Effector memory CD8-positive, alpha-beta T cell (primary cell): ENCODE measurements at regions not wholly inside any gene's neighbourhood (a gene's known extent, or its start where the extent isn't known, plus 50 kb on each side); places are given as distances from the start of the nearest gene placed in this dataset.

Source experiments
- ATAC-seq: fragments of 150-1000 bp; cut with Tn5 transposase; replicated peaks from 2 replicates; pipeline ENCODE4 v1.10.0; 2021; ENCODE audit warnings: mild to moderate bottlenecking, moderate library complexity
- DNase-seq, 3 experiments: peaks; one replicate each; pipeline ENCODE4 v3.0.0; 2021
- H3K27ac Mint-ChIP-seq, 2 donors: one replicate each; pipeline ENCODE4 v1.8.0; 2022; ENCODE audit warnings: mild to moderate bottlenecking in 2 of 2, mixed read lengths in 2 of 2, moderate library complexity in 2 of 2
- H3K27me3 Mint-ChIP-seq, 2 donors: one replicate each; pipeline ENCODE4 v1.8.0; 2022; ENCODE audit warnings: mixed read lengths in 2 of 2
- H3K36me3 Mint-ChIP-seq: one replicate; pipeline ENCODE4 v1.8.0; 2022; ENCODE audit warnings: mild to moderate bottlenecking, moderate library complexity, mixed read lengths; ENCODE audit not compliant: insufficient read depth
- H3K4me1 Mint-ChIP-seq, 2 donors: one replicate each; pipeline ENCODE4 v1.8.0; 2022; ENCODE audit warnings: low read depth in 2 of 2, mixed read lengths in 2 of 2
- H3K4me3 Mint-ChIP-seq, 2 donors: one replicate each; pipeline ENCODE4 v1.8.0; 2022; ENCODE audit warnings: mild to moderate bottlenecking in 2 of 2, mixed read lengths in 2 of 2, moderate library complexity in 2 of 2
- H3K9me3 Mint-ChIP-seq, 2 donors: one replicate each; pipeline ENCODE4 v1.8.0; 2022; ENCODE audit warnings: mixed read lengths in 2 of 2

DNA sequence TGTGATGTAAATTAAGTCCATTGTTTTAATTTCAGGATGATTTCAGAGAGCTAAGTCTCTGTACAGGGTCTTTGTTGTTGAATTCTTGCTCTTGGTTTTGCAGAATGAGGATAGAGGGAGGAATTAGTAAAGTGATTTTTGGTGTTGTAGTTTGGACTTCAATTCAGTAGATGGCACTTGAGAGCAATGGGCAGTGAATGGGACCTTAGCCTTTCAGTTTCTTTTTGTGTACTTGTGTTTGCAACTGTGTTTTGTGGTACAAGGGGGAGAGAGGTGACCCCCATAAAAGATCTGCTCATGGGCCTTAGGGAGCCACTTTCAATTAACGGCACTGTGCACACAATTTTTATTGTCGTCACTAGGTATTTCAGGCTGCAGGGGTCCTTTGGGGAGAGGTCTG is 340.0 kb downstream of the DCAF12L2 start:
- Mint-ChIP-seq H3K9me3 (peaks cover 0 to 2% of the 10 kb centered on the region in 2 donors), H3K27ac (no peak overlapping the region), H3K4me1 (no peaks in the 10 kb centered on the region), H3K27me3 (no peaks in the 10 kb centered on the region), H3K4me3 (no peak overlapping the region), H3K36me3 (no peaks in the 10 kb centered on the region)
- DNase-seq (no peak), ATAC-seq (no peak)

DNA sequence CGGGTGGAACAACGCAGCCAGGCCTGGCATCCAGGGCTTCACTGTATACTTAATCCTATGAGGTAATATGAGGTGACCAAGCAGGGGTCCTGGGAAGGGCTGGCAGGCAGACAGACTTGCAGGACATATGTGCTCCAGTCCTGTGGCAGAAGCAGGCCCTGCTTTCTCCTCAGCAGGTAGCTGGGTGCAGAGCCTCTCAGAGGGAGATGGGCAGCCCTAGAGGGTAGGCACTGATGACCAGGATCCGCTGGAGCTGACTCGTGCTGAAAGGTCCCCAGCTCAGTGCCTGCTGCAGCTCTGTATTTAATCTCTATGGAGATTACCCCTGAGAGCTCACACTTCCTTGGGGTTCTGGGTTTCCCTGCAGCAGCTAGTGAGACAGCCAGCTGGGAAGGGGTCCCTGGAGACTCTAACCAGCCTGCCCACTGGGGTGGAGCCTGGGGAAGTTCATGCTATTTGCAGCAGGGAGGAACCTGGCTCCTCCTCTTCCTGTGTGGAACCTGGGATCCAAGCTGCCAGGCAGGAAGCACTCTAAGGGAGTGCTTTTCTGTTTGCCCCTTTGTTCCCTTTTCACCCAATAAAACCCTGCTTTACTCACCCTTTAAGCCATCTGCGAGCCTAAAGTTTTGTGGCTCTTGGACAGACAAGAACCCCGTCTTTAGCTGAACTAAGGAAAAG is 339.2 kb downstream of the DCAF12L2 start:
- no peak overlapping the region for H3K27ac Mint-ChIP-seq
- ATAC-seq (no peak), DNase-seq (no peak)
- no peaks in the 10 kb centered on the region for H3K27me3 Mint-ChIP-seq
- peaks cover 0 to 2% of the 10 kb centered on the region in 2 donors for H3K9me3 Mint-ChIP-seq
- H3K36me3 Mint-ChIP-seq = no peaks in the 10 kb centered on the region
- H3K4me1 Mint-ChIP-seq = no peaks in the 10 kb centered on the region
- H3K4me3 Mint-ChIP-seq = no peak overlapping the region

DNA sequence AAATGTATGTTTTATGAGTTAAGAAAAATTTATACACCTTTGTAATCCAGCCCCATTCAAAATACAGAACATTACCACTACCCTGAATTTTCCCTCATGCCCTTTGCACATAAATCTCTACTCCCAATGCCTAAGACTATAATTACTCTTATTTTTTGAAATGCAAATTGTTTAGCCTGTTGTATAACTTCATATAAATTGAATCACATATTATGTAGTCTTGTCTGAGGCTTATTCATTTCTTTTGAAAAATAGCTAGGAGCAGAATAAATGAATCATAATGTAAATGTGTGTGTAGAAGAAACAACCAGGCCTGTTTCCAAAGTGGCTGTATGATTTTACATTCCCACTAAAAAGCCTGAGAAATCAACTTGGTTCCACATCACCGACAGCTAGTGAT is 319.8 kb downstream of the DCAF12L2 start:
- H3K27me3 Mint-ChIP-seq = no peaks in the 10 kb centered on the region
- H3K4me1 Mint-ChIP-seq = no peaks in the 10 kb centered on the region
- ATAC-seq (no peak), DNase-seq (no peak)
- no peaks in the 10 kb centered on the region for H3K36me3 Mint-ChIP-seq
- H3K27ac Mint-ChIP-seq = no peak overlapping the region
- H3K4me3 Mint-ChIP-seq = no peak overlapping the region
- no peaks in the 10 kb centered on the region for H3K9me3 Mint-ChIP-seq

DNA sequence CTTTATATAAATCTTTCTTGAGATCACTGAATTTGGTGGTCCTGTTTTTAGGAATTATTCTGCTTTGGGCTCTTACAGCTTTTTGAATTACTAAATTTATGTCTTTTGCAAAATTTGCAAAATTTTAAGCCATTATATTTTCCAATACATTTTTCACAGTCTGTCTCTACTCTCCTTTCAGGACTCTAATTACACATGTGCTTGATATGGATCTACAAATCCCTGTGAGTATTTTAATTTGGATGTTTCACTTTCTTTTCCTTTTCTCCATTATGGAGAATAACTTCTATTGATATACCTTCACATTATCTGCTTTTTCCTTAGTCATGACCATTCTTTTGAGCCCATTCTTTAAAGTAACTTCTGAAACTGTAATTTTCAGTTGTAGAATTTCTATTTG is 315.4 kb downstream of the DCAF12L2 start:
- H3K9me3 Mint-ChIP-seq = peaks cover 0 to 1% of the 10 kb centered on the region in 2 donors
- no peak for DNase-seq

DNA sequence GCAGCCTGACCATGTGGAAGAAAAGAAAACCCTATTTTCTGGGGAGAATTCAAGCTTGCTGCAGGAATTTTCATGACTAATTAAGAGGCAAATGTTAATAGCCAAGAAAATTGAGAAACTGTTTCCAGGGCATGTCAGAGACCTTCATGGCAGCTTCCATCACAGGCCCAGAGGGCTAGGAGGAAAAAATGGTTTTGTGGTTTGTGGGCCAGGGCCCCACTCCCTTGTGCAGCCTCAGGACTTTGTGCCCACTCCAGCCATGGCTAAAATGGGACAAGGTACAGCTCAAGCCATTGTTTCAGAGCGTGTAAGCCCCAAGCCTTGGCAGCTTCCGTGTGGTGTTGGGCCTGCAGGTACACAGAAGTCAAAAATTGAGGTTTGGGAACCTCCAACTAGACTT is 282.9 kb downstream of the DCAF12L2 start:
- no peaks in the 10 kb centered on the region for H3K27me3 Mint-ChIP-seq
- no peaks in the 10 kb centered on the region for H3K4me1 Mint-ChIP-seq
- DNase-seq (no peak), ATAC-seq (no peak)
- H3K36me3 Mint-ChIP-seq = no peaks in the 10 kb centered on the region
- H3K4me3 Mint-ChIP-seq = no peak overlapping the region
- peaks cover 0 to 8% of the 10 kb centered on the region in 2 donors for H3K9me3 Mint-ChIP-seq
- no peak overlapping the region for H3K27ac Mint-ChIP-seq

More for the DNA sequence above, 315.4 kb downstream of the DCAF12L2 start:
- no peak overlapping the region for H3K27ac Mint-ChIP-seq
- H3K4me3 Mint-ChIP-seq = no peak overlapping the region
- no peaks in the 10 kb centered on the region for H3K27me3 Mint-ChIP-seq
- ATAC-seq = no peak
- H3K36me3 Mint-ChIP-seq = no peaks in the 10 kb centered on the region
- H3K4me1 Mint-ChIP-seq = no peaks in the 10 kb centered on the region

DNA sequence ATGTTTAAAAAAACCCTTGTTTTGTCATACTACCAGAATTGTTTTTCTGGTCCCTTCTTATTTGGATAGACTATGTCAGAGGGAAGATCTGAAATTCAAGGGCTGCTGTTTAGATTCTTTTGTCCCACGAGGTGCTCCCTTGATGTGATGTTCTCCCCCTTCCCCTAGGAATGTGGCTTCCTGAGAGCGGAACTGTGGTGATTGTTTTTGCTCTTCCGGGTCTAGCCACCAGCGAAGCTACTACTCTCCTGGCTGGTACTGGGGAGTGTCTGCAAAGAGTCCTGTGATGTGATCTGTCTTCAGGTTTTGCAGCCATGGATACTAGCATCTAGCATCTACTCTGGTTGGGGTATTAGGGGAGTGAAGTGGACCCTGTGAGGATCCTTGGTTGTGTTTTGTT is 271.1 kb downstream of the DCAF12L2 start:
- Mint-ChIP-seq H3K4me1 (no peaks in the 10 kb centered on the region), H3K27ac (no peak overlapping the region), H3K27me3 (no peaks in the 10 kb centered on the region), H3K36me3 (no peaks in the 10 kb centered on the region), H3K4me3 (no peak overlapping the region), H3K9me3 (no peaks in the 10 kb centered on the region)
- no peak for ATAC-seq
- no peak for DNase-seq

DNA sequence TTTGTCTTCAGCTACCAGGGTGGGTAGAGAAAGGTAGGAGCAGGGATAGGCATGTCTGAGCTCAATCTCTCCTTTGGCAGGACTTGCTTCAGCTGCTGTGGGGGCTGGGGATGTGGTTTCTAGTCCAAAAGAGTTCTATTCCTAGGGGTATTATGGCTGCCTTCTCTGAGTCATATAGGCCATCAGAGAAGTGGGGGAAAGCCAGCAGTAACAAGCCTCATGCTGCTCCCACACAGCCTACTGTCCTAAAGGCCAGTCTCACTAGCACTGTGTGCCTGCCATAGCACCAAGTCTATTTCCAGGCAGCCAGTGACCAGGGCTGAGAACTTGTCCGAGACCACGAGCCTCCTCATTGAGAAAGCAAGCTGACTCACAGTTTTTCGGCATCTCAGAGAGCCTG is 270.6 kb downstream of the DCAF12L2 start:
- Mint-ChIP-seq H3K27ac (no peak overlapping the region), H3K36me3 (no peaks in the 10 kb centered on the region), H3K9me3 (no peaks in the 10 kb centered on the region), H3K27me3 (no peaks in the 10 kb centered on the region), H3K4me1 (no peaks in the 10 kb centered on the region), H3K4me3 (no peak overlapping the region)
- no peak for DNase-seq
- no peak for ATAC-seq

DNA sequence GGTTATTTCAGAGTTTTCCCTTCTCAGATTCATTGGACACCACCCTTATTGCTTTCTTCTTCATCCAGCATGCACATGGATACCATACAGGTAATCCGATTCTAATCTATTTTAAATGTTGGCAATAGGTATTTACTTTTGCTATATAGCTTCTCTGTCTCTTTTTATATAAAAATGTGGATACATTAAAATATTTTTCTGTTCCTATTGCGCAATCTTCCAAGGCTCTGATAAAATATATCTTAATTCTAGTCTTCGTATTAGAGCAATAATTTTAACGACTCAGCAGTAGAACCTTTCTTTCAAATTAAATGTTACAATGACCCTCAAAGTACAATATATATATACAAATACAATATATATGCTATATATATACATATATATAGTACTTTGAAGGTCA is 239.8 kb downstream of the DCAF12L2 start:
- H3K4me3 Mint-ChIP-seq = no peak overlapping the region
- DNase-seq = no peak

DNA sequence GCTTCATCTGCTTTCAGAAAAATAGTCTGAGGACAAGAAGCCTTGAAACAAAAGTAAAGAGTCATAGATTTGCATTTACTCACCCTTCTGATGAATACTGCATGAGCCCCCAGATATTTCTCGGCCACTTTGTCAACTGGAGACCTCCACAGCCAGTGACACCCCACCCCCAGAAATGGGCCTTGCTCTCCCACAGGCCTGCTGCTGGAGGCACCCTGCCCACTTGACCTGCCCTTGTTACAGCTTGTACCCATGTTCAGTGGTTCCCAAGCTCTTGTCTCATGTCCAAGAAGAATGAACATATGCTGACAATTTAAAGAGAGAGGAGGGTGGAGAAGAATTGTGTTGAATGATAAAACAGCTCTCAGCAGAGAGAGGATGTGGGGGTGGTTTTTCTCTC is 225.1 kb downstream of the DCAF12L2 start:
- ATAC-seq = no peak
- H3K4me1 Mint-ChIP-seq = no peaks in the 10 kb centered on the region
- no peaks in the 10 kb centered on the region for H3K36me3 Mint-ChIP-seq
- no peaks in the 10 kb centered on the region for H3K27me3 Mint-ChIP-seq
- DNase-seq = no peak
- peaks cover 0 to 6% of the 10 kb centered on the region in 2 donors for H3K9me3 Mint-ChIP-seq
- H3K4me3 Mint-ChIP-seq = no peak overlapping the region
- no peak overlapping the region for H3K27ac Mint-ChIP-seq

More for the DNA sequence above, 239.8 kb downstream of the DCAF12L2 start:
- H3K9me3 Mint-ChIP-seq = no peaks in the 10 kb centered on the region
- no peak overlapping the region for H3K27ac Mint-ChIP-seq
- no peaks in the 10 kb centered on the region for H3K4me1 Mint-ChIP-seq
- no peak for ATAC-seq
- H3K36me3 Mint-ChIP-seq = no peaks in the 10 kb centered on the region
- H3K27me3 Mint-ChIP-seq = no peaks in the 10 kb centered on the region

DNA sequence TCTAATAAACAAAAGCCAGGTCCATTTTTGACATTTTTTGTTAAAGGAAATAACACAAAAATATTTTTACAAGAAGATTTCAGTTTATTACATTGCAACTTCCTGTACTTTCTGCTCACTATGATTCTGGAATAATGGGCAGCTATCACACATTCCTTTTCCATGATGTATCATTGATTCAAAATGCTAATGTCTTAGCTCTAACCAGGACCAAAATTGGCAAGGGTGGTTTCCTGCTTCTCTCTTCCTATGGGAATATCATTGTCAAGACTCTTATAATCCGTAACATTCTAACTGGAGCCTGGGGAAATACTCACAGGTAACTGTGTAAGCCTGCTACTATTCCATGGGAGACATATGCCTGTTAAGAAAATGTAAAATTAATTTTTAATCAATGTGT is 218.6 kb downstream of the DCAF12L2 start:
- no peaks in the 10 kb centered on the region for H3K36me3 Mint-ChIP-seq
- H3K27ac Mint-ChIP-seq = no peak overlapping the region
- DNase-seq (no peak), ATAC-seq (no peak)
- H3K27me3 Mint-ChIP-seq = no peaks in the 10 kb centered on the region
- H3K9me3 Mint-ChIP-seq = no peaks in the 10 kb centered on the region
- H3K4me1 Mint-ChIP-seq = no peaks in the 10 kb centered on the region
- no peak overlapping the region for H3K4me3 Mint-ChIP-seq

DNA sequence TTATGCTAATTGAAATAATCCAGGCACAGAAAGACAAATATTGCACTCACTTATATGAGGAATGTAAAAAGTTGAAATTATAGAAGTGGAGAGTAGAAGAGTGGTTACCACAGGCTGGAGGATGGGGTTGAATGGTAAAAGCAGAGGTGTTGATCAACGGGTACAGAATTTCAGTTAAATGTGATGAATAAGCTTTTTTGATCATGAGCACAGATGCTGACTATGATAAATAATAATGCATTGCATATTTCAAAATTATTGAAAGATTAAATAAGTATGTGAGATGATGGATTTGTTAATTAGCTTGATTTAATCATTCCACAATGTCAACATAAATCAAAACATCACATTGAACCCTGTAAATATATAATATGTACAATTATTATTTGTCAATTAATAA is 213.1 kb downstream of the DCAF12L2 start:
- H3K36me3 Mint-ChIP-seq = no peaks in the 10 kb centered on the region
- H3K9me3 Mint-ChIP-seq = peaks cover 0 to 2% of the 10 kb centered on the region in 2 donors
- H3K27me3 Mint-ChIP-seq = no peaks in the 10 kb centered on the region
- no peak for DNase-seq
- no peaks in the 10 kb centered on the region for H3K4me1 Mint-ChIP-seq
- ATAC-seq = no peak
- H3K27ac Mint-ChIP-seq = no peak overlapping the region
- H3K4me3 Mint-ChIP-seq = no peak overlapping the region

DNA sequence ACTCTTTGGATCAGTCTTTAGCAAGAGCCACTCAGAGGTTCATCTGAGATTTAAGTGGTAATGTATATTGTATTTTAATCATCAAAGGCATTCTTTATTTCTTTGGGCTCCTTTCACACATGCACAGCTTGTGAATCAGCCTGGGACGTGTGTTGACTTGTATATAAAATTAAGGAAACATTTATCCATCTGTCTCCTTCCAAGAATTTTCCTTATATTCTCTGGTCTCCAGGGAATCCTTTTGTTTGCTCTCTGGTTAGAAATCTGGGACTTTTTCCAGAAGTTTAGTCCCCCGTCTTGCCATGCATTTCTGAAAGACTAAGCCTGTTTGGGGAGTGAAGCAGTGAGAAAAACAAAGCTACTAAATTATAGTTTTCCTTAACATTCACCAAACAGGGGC is 212.3 kb downstream of the DCAF12L2 start:
- no peaks in the 10 kb centered on the region for H3K27me3 Mint-ChIP-seq
- no peak overlapping the region for H3K27ac Mint-ChIP-seq
- no peaks in the 10 kb centered on the region for H3K36me3 Mint-ChIP-seq

DNA sequence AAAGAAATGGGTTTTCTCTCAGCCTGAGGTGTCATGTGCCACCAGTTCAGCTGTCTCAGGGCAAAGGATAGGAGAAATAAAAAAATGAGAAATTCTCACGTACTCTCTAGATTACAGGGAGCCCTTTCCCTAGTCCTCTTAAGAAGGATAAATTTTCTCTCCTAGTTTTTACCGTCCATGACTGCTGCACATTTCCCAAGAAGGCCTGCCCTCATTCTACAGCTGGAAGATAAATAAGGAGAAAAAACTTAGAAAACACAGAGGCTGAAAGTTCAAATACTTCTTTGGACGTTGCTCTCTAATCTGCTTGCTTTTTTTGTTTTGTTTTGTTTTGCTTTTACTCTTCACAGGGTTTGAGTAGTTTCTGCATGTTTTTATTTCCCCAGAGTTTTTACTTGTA is 211.9 kb downstream of the DCAF12L2 start:
- Mint-ChIP-seq H3K4me3 (no peak overlapping the region), H3K9me3 (peaks cover 0 to 2% of the 10 kb centered on the region in 2 donors), H3K36me3 (no peaks in the 10 kb centered on the region), H3K27me3 (no peaks in the 10 kb centered on the region), H3K27ac (no peak overlapping the region), H3K4me1 (no peaks in the 10 kb centered on the region)
- DNase-seq (no peak), ATAC-seq (no peak)

More for the DNA sequence above, 212.3 kb downstream of the DCAF12L2 start:
- H3K4me1 Mint-ChIP-seq = no peaks in the 10 kb centered on the region
- ATAC-seq (no peak), DNase-seq (no peak)
- peaks cover 0 to 2% of the 10 kb centered on the region in 2 donors for H3K9me3 Mint-ChIP-seq
- H3K4me3 Mint-ChIP-seq = no peak overlapping the region

DNA sequence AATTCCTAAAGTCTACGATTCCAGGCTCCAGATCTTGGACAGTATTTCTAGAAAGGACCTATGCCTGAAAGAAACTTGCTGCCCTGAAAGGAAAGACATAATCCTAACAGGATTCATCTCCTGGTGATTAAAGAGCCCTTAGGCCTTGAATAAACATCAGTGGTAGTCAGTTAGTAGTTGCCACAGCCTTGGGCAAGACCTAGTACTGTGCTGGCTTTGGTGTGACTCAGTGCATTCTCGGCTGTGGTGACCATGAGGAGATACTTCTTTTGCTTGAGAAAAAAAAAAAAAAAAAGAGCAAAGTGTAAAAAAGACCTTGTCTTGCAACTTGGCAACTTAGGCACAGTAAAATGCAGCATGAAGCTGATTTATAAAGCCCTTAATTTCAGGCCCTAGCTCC is 188.2 kb downstream of the DCAF12L2 start:
- ATAC-seq (no peak), DNase-seq (no peak)
- Mint-ChIP-seq H3K4me1 (no peaks in the 10 kb centered on the region), H3K27me3 (no peaks in the 10 kb centered on the region), H3K9me3 (peaks cover 2 to 13% of the 10 kb centered on the region in 2 donors), H3K27ac (no peak overlapping the region), H3K4me3 (no peak overlapping the region), H3K36me3 (no peaks in the 10 kb centered on the region)

DNA sequence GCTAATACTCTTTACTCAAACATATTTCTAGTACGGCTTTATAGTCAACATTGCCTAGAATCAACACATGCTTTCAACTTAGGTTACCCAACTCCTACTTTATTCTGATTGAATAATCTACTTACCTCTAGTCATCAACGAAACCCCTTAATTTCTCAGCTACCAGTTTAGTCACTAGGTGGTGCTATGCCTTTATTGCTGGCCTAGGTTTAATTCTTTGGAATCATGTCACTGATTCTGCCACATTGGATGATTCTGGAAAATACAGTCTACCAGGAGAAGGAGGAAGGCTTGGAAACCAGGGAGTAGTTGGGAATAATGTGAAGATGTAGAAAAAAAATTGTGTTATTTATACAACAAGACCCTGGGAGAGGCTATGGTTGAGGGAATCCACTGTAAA is 167.7 kb downstream of the DCAF12L2 start:
- no peaks in the 10 kb centered on the region for H3K36me3 Mint-ChIP-seq
- no peaks in the 10 kb centered on the region for H3K27me3 Mint-ChIP-seq
- DNase-seq = no peak
- H3K4me1 Mint-ChIP-seq = no peaks in the 10 kb centered on the region
- peaks cover 0 to 7% of the 10 kb centered on the region in 2 donors for H3K9me3 Mint-ChIP-seq
- ATAC-seq = no peak
- no peak overlapping the region for H3K4me3 Mint-ChIP-seq
- H3K27ac Mint-ChIP-seq = no peak overlapping the region
